LNCaP clone FGC (cell line): ENCODE measurements at regions not wholly inside any gene's neighbourhood (a gene's known extent, or its start where the extent isn't known, plus 50 kb on each side); places are given as distances from the start of the nearest gene placed in this dataset.

Experiments
- DNase-seq: peaks from one replicate; pipeline ENCODE4 v3.0.0-alpha.2; 2011; ENCODE audit warnings: low read depth
- H3K4me3 ChIP-seq: 2 replicates; pipeline ENCODE4 v1.5.1; 2011; ENCODE audit warnings: mild to moderate bottlenecking, low read depth, low read length, control low read depth
- TF ChIP-seq, protein P1 (sequence below): IDR thresholded peaks from 2 replicates; pipeline ENCODE4 v1.5.1; 2012; ENCODE audit warnings: mild to moderate bottlenecking; ENCODE audit not compliant: control insufficient read depth, insufficient read depth; ENCODE audit errors: extremely low read depth

DNA sequence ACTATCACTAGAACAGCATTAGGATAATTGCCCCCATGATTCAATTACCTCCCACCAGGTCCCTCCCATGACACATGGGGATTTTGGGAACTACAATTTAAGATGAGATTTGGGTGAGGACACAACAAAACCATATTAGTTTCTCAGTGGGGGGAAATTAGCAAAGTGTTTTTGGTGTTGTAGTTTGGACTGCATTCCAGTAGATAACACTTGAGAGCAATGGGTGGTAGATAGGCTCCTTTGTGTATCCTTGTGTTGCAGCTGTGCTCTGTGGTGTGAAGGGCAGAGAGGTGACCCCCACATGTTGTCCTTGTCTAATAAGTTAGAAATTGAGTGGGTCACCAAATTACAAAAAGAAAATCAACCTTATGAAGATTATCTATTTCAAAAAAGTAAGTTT, 223.8 kb downstream of the SATB1 start:
- DNase-seq, result no peak
- H3K4me3 ChIP-seq, result no peak overlapping the region
- TF ChIP-seq, protein P1, sequence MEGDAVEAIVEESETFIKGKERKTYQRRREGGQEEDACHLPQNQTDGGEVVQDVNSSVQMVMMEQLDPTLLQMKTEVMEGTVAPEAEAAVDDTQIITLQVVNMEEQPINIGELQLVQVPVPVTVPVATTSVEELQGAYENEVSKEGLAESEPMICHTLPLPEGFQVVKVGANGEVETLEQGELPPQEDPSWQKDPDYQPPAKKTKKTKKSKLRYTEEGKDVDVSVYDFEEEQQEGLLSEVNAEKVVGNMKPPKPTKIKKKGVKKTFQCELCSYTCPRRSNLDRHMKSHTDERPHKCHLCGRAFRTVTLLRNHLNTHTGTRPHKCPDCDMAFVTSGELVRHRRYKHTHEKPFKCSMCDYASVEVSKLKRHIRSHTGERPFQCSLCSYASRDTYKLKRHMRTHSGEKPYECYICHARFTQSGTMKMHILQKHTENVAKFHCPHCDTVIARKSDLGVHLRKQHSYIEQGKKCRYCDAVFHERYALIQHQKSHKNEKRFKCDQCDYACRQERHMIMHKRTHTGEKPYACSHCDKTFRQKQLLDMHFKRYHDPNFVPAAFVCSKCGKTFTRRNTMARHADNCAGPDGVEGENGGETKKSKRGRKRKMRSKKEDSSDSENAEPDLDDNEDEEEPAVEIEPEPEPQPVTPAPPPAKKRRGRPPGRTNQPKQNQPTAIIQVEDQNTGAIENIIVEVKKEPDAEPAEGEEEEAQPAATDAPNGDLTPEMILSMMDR, result no peak

DNA sequence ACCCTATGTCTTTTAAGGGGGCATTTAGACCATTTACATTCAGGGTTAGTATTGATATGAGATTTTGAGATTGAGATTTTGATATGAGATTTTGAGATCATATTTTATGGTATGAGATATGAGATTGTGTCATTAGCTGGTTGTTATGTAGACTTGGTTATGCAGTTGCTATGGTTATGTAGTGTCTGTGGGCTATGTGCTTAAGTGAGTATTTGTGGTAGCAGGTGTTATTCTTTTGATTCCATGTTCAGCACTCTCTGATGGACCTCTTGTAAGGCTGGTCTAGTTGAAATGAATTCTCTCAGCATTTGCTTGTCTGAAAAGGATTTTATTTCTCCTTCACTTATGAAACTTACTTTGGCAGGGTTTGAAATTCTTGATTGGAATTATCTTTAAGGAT, 225.4 kb downstream of the SATB1 start:
- TF ChIP-seq, protein P1, result no peak
- DNase-seq, result no peak
- H3K4me3 ChIP-seq, result no peak overlapping the region

DNA sequence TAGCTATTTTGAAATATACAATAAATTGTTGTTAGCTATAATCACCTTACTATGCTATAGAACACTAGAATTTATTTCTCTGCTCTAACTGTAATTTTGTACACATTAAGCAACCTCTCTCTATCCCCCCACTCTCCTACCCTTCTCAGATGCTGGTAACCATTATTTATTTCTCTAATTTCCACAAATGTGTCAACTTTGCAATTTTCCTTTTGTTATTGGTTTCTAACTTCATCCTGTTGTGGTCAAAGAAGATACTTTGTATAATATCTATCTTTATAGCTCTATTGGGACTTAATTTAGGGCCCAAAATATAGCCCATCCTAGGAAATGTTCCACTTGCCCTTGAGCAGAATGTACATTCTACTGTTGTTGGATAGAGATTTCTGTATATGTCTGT, 229.3 kb downstream of the SATB1 start:
- TF ChIP-seq, protein P1, result no peak
- no peak for DNase-seq
- H3K4me3 ChIP-seq, result no peak overlapping the region

DNA sequence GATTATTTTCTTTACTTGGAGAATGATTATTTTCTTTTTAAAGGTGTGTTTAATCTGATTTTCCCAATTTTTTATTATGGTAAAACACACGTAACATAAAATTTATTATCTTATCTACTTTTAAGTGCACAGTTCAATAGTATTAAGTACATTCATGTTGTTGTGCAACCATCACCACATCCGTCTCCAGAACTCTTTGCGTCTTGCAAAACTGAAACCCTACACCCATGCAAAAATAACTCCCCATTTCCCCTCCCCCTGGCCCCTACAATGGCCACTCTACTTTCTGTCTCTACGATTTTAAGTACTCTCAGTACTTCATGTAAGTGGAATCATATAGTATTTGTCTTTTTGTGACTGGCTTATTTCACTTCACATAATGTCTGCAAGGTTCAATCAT, 230.7 kb downstream of the SATB1 start:
- DNase-seq, result no peak
- TF ChIP-seq, protein P1, result no peak
- no peak overlapping the region for H3K4me3 ChIP-seq

DNA sequence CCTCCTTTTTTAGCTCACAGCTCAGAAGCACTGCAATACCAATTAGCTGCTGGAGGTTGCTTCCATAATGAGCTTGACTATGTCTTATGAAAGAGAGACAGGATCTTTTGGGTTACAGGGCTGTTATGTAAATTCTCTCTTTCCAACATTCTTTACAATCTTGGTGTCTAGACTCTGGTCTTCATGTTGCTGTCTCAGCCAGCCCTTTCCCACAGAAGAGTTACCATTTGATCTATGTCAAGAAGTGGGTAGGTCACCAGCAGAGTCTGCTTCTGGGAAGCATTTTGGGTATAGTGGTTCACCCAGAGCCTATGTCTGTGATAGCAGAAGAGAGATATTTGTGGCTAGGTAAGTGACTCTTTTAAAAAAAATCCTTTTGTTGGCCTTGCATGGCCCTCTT, 234.5 kb downstream of the SATB1 start:
- no peak overlapping the region for H3K4me3 ChIP-seq
- TF ChIP-seq, protein P1, result no peak
- DNase-seq, result no peak

DNA sequence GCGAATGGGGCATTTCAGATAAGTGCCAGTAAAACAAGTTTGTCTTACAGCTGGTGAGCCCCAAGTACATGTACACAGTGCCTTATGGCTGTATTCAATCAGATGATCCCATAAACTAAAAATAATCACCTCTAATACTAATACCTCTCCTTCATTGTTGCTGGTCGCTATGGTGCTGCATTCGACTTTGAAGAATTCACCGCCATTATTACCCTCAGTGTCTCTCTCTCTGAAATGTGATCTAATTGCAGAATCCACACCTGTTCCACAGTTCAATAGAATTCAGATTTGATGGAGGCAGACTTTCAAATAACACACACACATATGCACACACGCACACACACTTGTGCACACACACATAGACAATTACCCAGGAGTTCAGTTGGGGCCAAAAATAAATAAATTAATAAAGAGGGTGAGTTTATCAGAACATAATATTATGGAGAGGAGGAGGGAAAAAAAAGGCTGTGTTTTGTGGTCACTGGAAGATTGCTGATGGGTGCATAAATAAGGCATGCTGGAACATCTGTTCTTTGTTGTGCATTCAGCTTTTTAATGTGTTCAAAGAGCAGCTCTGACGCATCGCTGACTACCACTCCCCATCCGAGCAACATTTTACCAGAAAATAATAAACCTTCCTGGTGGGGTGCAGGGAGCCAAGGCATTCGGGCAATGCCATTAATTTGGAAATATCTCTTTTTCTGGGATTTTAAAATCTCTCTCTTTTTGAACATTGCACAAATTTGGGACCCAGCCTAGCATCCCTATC, 235.7 kb downstream of the SATB1 start:
- TF ChIP-seq, protein P1, result no peak
- DNase-seq, result no peak
- no peak overlapping the region for H3K4me3 ChIP-seq

DNA sequence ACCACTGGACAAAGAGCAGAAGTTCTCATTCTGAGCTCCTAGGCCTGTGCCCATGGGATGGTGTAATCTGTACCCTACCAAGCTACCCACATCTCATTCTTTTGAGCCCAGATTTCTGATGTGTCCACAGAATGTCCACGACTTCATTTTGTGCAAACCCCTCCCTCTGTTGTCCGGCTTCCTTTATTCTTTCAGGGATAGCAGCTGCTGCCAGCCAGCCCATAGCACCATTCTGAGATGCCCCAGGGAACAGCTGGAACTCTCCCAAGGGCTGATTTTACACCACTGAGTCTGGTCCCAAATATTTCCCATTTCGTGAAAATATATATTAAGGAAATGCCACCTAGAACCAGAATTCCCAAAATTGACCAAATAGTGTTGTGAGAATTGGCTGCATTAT, 236.6 kb downstream of the SATB1 start:
- H3K4me3 ChIP-seq, result no peak overlapping the region
- DNase-seq, result no peak
- TF ChIP-seq, protein P1, result no peak
